Stimulated activated CD4-positive, alpha-beta T cell treated with anti-CD3 and anti-CD28 coated beads, Interleukin-12 subunit alpha, Interleukin-12 subunit beta, amount 100 ng/mL, for 48 hours (primary cell): ENCODE measurements at regions not wholly inside any gene's neighbourhood (a gene's known extent, or its start where the extent isn't known, plus 50 kb on each side); places are given as distances from the start of the nearest gene placed in this dataset.

Source experiments
- DNase-seq, 3 donors: peaks; one replicate each; pipeline ENCODE4 v3.0.0-alpha.2; 2020; ENCODE audit warnings: low read depth in 2 of 3, low spot score in 1 of 3

DNA sequence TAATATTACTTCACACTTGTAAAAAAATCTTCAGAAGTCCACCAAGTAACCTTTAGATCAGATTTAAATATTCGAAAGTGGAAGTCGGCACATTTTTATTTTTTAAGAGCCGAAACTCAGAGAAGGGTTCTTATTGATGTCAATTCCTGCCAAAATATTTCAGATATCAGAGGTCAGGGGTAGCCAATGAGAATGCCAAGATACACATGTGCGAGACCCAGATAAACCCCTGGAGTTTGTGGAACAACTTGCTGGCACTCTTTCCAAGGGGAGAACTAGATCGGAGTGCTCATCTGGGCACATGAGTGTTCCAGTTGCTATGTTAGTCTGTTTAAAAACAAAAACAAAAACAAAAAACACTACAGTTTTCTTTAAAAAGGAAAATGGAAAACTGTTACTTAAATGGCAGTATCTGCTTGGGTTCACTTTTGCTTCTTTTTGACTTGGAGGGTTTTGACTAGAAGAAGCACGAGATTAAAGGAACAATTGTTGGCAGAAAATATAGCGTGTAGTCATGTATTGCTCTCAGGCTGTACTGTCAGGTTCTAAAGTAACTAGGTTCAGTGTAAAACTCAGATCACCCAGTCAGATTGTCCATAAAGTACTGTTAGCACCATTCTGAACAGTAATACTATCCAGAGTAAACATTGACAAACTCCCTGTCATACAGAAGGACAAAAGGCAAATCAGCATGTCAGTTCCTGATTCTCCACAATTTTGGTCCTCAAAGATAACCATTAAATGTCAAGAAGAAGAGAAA lies 188.0 kb upstream of the PACRGL start:
- no peak for DNase-seq

DNA sequence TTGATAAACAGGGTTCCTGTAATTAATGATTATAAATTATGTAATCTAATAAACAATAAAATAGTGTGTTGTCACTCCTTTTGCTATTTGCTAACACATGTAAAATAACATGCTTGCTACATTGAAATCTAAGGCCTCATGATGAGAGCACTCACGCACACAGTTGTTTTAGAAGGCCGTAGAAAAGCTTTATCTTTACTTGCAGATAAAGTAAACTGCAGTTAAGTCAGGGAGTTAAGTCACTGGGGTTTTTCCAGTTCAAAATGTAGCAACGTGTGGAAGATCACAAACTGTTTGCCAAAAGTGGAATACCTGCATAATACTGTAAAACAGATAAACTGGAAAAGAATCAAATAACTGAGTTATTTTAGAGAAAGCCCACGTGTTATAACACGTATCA lies 187.3 kb upstream of the PACRGL start:
- no peak for DNase-seq

GRCh38 chr4:20520901-20521300 lies 179.4 kb upstream of the PACRGL start:
- no peak for DNase-seq

DNA sequence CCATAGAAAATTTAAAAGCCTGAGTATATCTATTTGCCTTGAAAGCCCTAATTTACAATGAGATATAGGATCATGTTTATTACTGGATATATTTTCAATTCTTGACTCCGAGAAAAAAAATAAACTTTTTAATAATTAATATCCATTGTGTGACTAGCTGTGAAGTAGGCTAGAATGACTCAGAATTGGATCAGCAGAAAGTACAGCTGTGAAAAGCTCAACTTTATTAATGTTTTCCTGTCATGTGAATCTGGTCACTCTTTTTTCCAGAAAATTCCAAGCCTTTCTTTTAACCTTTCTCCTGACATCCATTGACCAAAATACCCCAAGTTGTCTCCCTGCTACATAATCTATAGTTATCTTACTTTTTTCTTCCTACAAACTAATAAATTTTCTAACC lies 171.8 kb upstream of the PACRGL start:
- no peak for DNase-seq

- DNase-seq = no peak
These were observed 170.6 kb upstream of the PACRGL start for GRCh38 chr4:20529691-20530090.

GRCh38 chr4:20532116-20532790 lies 168.0 kb upstream of the PACRGL start:
- no peak for DNase-seq

DNA sequence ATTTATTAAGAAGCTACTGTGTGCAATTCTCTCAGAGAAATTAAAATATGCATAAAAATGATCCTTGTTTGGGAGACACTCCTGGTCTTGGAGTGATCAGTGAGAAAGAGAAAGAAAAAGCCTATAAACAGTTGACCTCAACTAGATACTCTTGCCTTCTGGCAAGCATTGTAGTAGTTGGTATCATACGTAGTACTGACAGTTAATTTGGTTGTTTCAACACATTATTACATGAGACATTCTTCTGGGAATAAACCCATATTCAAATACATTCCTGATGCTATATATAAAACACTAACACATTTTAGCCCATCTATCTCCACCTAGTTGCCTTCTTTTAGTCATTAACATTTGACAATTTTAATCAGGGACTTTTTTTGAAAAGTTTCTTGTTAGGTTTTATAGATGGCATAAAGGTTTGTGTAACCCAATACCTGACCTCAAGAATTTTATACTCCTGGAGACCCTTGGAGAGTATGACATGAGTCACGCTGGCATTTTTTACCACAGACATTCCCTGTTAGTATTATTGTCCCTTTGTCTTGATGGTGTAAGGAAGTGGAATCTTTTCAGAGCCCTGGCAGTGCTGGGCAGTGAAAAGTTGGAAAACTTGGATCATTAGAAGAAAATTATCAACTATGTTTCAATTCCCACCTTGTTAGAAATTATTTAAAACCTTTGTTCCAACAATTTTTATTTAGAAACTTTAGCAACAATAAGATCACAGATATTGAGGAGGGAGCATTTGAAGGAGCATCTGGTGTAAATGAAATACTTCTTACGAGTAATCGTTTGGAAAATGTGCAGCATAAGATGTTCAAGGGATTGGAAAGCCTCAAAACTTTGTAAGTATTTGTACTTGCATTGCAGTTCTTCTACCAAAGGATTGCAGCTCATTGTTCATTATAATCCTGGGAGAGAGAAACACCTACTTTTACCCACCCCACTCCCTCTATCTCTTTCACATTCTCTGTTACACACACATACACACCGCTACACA lies 167.1 kb upstream of the PACRGL start:
- no peak for DNase-seq

DNA sequence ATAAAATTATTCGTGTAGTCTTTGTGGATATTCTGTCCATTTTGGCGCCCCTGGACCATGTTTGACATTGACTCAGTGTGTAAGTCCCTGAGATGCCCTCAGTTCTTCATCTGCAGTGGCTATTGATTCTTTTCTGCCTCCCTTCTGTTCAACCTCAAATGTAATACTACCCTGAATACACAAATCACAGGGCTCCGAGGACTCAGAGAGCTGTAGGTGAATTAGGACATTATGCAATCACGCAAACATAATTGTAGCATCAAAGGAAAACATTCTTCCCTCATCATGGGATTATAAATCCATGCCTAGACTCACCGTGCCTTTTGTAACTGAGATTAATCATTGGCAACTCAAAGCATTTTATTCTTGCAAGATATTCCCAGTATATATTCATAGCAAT lies 161.4 kb upstream of the PACRGL start:
- no peak for DNase-seq

DNA sequence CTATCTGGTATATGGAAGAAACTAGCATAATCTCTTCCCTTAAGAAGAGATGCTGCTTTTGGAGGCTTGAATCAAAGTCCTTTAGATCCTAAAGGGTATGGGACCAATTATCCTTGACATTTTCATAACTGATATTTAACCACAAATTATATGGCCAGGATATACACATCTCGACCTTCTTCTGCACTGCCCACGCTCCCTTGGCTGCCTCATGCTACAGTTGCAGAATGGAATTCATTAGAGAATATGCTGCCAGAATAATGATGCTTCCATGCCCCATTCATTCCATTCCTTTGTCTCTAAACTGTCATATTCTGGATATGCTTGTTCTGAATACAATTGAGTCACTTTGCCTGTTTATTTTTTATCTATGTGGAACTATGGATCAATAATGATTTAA lies 157.1 kb upstream of the PACRGL start:
- no peak for DNase-seq

DNA sequence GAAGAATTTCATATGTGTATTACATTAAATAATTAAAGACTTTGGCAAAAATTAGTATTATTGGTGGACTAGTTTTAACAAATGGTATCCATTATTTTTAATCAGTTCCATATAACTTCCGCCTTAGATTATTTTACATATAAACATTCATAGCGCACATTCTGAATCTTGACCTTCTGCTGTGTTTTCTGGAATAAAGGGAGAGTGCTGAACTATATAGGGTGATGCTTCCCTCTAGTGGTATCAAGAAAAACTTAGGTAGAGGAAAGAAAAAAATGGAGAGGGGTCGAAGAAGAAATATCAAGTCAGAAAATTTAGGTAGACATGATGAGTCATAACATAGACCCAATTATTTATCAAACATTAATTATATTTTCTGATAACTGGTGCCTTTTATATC lies 155.6 kb upstream of the PACRGL start:
- DNase-seq = no peak

GRCh38 chr4:20552004-20552403 lies 148.3 kb upstream of the PACRGL start:
- no peak for DNase-seq

DNA sequence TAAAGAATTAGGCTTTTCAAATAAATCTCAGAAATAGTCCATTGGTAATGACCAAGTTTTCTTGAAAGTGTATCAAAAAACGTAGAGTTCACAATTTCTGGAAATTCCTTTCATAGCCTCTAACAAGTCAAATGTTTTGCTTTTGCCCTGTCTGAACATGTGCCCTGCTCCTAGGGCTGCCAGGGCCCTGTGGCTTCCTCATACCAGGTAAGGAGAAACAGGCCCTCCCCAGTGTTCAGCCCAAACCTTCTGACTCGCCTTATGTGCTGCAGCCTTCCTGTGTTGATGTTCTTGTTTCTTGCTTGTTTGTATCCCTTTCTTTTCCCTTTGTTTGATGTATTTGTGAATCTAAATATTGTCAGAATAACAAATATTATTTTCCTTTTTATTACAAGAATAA lies 146.1 kb upstream of the PACRGL start:
- DNase-seq = no peak

GRCh38 chr4:20565075-20565721 lies 135.1 kb upstream of the PACRGL start:
- no peak for DNase-seq

- DNase-seq = no peak
These were observed 129.1 kb upstream of the PACRGL start for GRCh38 chr4:20570981-20571715.

DNA sequence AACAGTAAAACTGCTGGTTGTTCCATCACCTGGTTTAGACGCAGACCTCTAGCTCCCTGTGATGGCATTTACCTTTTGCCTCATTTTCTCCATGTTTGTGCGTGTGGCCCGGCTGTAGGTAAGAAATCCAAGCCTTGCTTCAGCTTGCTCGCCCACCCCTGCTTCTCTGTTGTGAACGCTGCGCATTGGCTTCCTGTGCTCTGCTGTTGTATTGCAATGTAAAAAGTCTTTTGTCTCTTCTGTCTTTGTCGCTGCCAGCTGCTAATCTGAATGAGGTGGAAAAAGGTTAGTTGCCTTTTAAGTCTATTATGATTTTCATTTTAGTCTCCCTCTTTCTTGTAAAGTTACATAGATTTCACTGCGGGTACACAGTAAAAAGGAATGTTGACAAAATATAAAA lies 127.3 kb upstream of the PACRGL start:
- no peak for DNase-seq

DNA sequence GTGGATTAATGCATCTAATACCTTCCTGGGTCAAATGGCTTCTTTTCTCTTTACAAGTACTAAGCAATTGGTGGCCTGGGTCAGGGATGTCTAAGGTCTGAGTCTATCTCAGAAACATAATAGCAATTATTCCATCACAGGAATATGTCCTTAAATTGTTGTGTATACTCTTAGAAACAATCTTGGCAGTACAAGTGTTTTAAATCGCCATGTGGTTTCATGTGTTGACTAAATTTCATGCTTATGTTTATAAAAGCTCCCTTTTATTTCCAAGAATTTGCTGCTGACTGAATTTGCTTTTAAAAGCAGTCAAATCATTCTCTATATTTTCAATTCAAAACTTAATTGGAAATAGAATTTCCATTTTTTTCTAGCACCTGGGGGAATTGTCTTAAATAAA lies 125.3 kb upstream of the PACRGL start:
- DNase-seq = no peak

DNA sequence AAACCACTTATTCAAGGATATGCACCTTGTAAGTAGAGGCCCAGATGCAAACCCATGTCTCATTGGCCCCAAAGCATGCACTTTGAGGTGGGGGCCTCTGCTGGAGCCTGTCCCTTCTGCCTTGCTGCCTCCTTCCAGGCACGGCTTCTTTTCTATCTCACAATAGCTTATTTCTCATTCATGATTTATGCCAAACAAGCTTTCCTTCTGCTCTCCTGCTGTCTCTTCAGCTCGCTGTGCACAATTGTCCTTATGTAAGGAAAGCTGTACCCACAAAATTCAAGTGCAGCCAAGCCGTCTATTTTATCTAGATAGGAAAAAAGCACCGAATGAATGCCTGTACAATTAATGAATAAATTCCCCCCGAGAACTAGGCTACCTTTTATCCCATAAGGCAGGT lies 124.8 kb upstream of the PACRGL start:
- no peak for DNase-seq

DNA sequence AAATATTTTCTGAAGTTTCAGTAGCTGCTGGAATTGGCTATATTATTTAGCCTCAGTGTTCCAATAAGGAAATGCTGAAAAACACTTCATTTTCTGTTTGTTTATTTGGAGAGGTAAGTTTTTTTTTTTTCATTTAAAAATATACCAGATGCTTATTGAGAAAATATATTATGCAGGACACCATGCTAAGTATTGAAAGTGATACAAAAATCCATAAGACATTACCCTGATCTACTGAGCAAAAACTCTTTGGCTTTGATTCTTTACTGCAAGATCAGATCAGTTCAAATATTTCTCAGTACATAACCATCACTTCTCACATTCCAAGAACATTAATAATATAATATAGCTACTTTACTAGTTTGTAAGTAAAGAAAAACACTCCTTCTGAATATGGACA lies 123.4 kb upstream of the PACRGL start:
- DNase-seq = no peak

- DNase-seq = no peak
These were observed 122.6 kb upstream of the PACRGL start for GRCh38 chr4:20577702-20578101.

DNA sequence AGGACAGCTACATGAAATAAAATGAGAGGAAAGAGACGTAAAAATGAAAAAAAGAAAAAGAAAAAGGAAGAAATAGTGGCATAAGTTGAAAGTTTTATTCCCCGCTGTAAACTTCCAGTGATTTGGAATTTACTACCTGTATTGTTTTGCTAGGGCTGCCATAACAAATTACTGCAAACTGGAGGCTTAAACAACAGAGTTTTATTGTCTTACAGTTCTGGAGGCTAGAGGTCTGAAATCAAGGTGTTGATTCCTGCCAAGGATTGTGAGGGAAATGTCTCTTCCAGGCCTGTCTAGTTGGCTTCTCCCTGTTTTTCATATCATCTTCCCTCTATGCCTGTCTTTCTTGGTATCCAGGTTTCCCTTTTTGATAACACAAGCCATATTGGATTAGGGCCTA lies 119.4 kb upstream of the PACRGL start:
- DNase-seq = no peak

DNA sequence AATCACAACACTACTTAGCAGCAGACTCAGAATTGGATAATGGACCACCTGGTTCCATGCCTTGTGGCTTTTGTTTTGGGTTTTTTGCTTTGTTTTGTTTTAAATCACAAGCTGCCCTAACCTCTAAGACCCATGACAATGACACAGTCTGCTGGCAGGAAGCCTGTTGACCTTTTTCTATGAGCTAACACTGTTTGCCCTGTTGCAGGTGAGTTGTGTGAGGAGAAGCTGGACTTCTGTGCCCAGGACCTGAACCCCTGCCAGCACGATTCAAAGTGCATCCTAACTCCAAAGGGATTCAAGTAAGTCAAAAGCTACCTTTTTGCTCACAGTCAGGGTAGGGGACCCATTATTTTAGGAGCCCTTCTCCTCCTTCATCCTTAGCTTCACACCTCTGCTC lies 110.8 kb upstream of the PACRGL start:
- DNase-seq = no peak
